Amniotic epithelial cell (primary cell): ENCODE measurements at regions not wholly inside any gene's neighbourhood (a gene's known extent, or its start where the extent isn't known, plus 50 kb on each side); places are given as distances from the start of the nearest gene placed in this dataset.

Experiments used
- DNase-seq: peaks from one replicate; pipeline ENCODE4 v3.0.0-alpha.2; 2010; ENCODE audit warnings: low read depth

GRCh38 chr1:99163671-99164070, 100.6 kb upstream of the PLPPR4 start:
- DNase-seq, result no peak

DNA sequence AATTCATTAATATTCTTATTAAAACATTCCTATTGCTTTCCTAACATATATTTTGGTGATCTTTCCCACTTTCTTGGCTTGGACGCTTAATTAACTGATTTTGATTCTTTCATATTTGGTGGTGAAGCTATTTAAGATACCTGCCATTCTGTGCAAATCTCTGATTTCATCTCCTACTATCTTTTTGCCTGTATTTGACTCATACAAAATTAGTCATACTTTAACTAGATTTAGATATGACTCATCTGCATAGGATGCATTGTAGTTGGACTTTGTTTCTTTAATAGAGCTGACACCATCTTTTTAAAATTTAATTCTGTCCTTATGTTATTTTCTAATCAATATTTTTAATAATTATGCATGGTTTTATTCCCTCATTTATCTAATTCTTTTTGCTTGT, 93.8 kb upstream of the PLPPR4 start:
- DNase-seq, result peak; percentile 28

- DNase-seq, result no peak
These were observed 93.0 kb upstream of the PLPPR4 start for GRCh38 chr1:99171184-99171813.

DNA sequence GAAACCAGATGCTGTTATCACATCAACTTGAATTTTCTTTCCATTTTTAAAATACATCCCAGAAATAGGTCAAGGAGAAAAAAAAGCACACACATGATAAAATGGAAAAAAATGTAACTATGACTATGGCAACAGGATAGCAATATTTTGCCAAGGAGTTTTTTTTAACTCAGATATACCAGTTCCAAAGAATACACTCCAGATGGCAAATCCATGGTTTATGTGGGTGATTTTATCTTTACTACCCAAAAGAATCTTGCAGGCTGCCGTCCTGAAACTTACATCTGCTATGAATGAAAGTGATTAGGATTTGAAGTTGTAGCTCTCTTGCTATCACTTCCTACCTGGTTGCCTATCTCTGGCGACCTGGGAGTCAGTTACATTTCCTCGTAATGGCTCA, 91.0 kb upstream of the PLPPR4 start:
- no peak for DNase-seq

DNA sequence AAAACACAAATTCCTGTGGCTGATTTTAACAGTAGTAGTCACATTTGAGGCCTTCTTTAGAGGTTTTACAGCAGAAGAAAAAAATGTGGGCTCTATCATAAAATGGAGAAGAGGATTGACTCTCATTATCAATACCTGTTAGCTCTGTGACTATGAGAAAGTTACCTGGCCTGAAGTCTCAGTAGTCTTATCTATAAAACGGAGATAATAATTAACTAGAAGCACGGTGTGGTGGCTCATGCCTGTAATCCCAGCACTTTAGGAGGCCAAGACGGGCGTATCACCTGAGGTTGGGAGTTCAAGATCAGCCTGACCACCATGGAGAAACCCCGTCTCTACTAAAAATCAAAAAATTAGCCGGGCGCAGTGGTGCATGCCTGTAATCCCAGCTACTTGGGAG, 90.4 kb upstream of the PLPPR4 start:
- DNase-seq, result no peak

- DNase-seq, result peak; percentile 39
These were observed 87.5 kb upstream of the PLPPR4 start for GRCh38 chr1:99176753-99177152.

DNA sequence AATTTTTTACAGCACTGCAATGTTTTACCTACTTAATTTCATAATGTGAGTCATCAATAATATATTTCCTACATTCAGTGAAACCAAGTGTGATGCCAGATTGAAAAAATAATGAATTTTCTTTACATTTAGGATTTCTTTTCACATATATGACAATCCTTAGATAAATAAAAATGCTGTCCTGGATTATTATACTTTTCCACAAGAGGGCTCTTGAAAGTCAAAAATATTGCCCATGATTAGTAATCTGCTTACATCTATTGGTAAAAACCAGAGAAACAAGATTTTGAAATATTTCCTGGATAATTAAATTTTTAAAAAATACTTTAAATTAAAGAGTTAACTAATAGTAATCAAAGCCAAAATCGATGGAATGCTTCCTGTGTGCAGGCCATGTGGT, 86.8 kb upstream of the PLPPR4 start:
- no peak for DNase-seq

DNA sequence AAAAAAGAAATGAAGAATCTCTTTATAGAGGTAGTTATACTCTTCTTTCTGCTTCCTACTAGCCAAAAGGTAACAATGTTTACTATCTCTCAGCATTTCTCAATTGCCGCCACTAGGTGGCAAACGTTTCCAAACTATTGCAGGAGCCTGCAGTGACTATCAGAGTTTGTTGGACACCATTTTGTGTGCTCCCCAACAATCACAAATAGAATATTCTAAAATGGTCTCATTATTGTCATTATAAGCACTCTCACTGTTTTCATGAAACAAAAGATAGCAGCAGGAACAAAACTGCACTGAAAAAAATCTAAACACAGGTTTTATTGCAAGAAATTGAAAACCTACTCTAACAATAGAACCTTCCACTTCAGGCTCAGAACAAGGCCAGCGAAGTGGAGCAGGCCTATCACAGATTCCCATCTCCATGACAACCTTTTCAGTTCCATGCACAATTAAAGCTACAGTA, 83.9 kb upstream of the PLPPR4 start:
- peak; percentile 70 for DNase-seq

GRCh38 chr1:99180915-99181314, 83.4 kb upstream of the PLPPR4 start:
- DNase-seq, result no peak

GRCh38 chr1:99181892-99182291, 82.4 kb upstream of the PLPPR4 start:
- peak; percentile 7 for DNase-seq

DNA sequence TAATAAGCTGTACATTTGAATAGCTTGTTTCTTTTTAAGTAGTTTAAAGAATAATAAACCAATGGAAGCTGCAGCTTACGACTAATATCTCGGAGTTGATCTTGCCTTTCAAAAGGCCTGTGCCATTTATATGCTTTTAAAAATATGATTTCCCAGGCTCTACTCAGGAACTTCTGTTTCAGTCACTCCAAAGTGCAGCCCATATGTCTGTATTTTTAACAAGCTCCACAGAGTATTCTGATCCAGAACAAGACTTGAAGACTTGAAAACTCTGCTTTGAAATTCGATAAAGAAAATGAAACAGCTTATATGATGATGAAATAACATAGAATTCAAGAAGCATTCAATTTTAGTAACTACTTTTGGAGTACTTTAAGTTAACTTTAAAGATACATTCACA, 79.1 kb upstream of the PLPPR4 start:
- DNase-seq, result no peak

- DNase-seq, result no peak
These were observed 70.9 kb upstream of the PLPPR4 start for GRCh38 chr1:99193431-99193830.

DNA sequence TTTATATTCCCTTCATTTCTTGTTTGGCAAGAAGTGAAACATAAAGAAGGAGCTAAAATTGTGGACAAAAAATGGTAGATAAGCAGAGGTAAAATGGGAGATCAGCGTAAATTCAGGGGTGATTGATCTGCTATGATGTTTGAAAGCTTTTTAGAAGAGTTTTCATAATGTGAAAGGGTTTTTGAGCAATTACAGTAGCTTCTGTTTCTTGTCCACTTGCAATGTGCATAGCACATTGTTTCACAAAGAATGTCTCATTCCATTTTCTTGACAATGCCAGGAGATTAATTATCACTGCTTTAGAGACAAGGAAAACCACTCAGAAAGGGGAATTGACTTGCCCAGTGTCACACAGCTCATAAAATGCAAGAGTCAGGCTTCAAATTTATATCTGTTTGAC, 65.9 kb upstream of the PLPPR4 start:
- DNase-seq, result no peak

- no peak for DNase-seq
These were observed 57.1 kb upstream of the PLPPR4 start for GRCh38 chr1:99207216-99207615.
